Endothelial cell of umbilical vein (primary cell): ENCODE measurements at regions not wholly inside any gene's neighbourhood (a gene's known extent, or its start where the extent isn't known, plus 50 kb on each side); places are given as distances from the start of the nearest gene placed in this dataset.
A peak's percentile ranks its signal among the peaks of the same experiment; 100 is the strongest.

Experiments
- BruUV-seq: library from RNA; stranded (reverse); fragments of 400-500 nt; replicated peaks from 2 replicates; lab custom pipeline; 2021; lab: Mats Ljungman, UMichigan
- CTCF ChIA-PET: fragments of 300-600, 350-600 bp; sonication (Branson Sonifier 250); formaldehyde crosslinking; loops from one replicate; lab custom pipeline; 2021; ENCODE audit warnings: antibody characterized with exemption, inconsistent platforms; lab: Charles Lee
- POLR2A ChIA-PET: fragments of 300-600, 350-600 bp; sonication (Branson Sonifier 250); formaldehyde crosslinking; loops from one replicate; lab custom pipeline; 2021; ENCODE audit warnings: antibody characterized with exemption, inconsistent platforms; lab: Charles Lee
- DNase-seq: peaks from one replicate; pipeline ENCODE4 v3.0.0-alpha.2; 2011; ENCODE audit warnings: low read depth, low spot score
- FAIRE-seq: peaks from 2 replicates; lab custom pipeline; 2011; peaks lifted over from hg19 to GRCh38; lab: Jason Lieb, UNC
- H2AFZ ChIP-seq: 2 replicates; pipeline ENCODE4 v1.6.0; 2012; ENCODE audit warnings: low read depth, low read length, control low read depth, inconsistent platforms
- H3K27ac ChIP-seq: 2 replicates; pipeline ENCODE4 v1.5.1; 2011; ENCODE audit warnings: low read depth, mild to moderate bottlenecking, control low read depth, low read length, moderate library complexity; ENCODE audit not compliant: insufficient read depth
- H3K27me3 ChIP-seq, 2 experiments: 2 replicates each; pipeline versions ENCODE4 v1.6.0 to v1.6.1; 2011; ENCODE audit warnings: low read length in 2 of 2, mixed read lengths in 1 of 2; ENCODE audit not compliant: control insufficient read depth in 2 of 2, insufficient read depth in 2 of 2
- H3K36me3 ChIP-seq, 2 experiments: 2 replicates in 1 of 2; 3 replicates in 1 of 2; pipeline ENCODE4 v1.5.1; 2011; ENCODE audit warnings: low read length in 2 of 2, mild to moderate bottlenecking in 1 of 2, moderate library complexity in 1 of 2; ENCODE audit not compliant: control insufficient read depth in 2 of 2, insufficient read depth in 2 of 2; ENCODE audit errors: extremely low read depth in 1 of 2
- H3K4me1 ChIP-seq: 3 replicates; pipeline ENCODE4 v1.5.1; 2011; ENCODE audit warnings: mild to moderate bottlenecking, low read length; ENCODE audit not compliant: control insufficient read depth, insufficient read depth; ENCODE audit errors: extremely low read depth
- H3K4me2 ChIP-seq: 2 replicates; pipeline ENCODE4 v1.6.1; 2011; ENCODE audit warnings: low read length, control low read depth, mixed read lengths; ENCODE audit not compliant: insufficient read depth
- H3K4me3 ChIP-seq, 3 experiments: fragments of 200-600 bp in 1 of 3; sonication (generic), shearing (Covaris generic) in 1 of 3; replicated peaks in 1 of 3; 2 replicates each; pipeline ENCODE4 v1.5.1; 2011 to 2016; ENCODE audit warnings: control low read depth in 3 of 3, low read length in 3 of 3, mild to moderate bottlenecking in 2 of 3, inconsistent platforms in 1 of 3, low read depth in 1 of 3, moderate library complexity in 1 of 3; ENCODE audit not compliant: insufficient read depth in 1 of 3
- H3K79me2 ChIP-seq: 2 replicates; pipeline ENCODE4 v1.6.0; 2012; ENCODE audit warnings: low read length, inconsistent platforms; ENCODE audit not compliant: control insufficient read depth, insufficient read depth
- H3K9ac ChIP-seq: replicated peaks from 2 replicates; pipeline ENCODE3; 2011; ENCODE audit warnings: low read length, control low read depth; ENCODE audit not compliant: insufficient read depth; ENCODE audit errors: extremely low read depth
- H3K9me1 ChIP-seq: replicated peaks from 3 replicates; pipeline ENCODE4 v1.6.0; 2011; ENCODE audit warnings: mild to moderate bottlenecking, low read length; ENCODE audit not compliant: control insufficient read depth, insufficient read depth; ENCODE audit errors: extremely low read depth
- H3K9me3 ChIP-seq: replicated peaks from 2 replicates; pipeline ENCODE4 v1.5.1; 2012; ENCODE audit warnings: low read length, inconsistent platforms; ENCODE audit not compliant: control insufficient read depth, insufficient read depth
- H4K20me1 ChIP-seq: replicated peaks from 2 replicates; pipeline ENCODE3; 2011; ENCODE audit warnings: mild to moderate bottlenecking, low read length; ENCODE audit not compliant: control insufficient read depth, insufficient read depth; ENCODE audit errors: extremely low read depth
- FOS ChIP-seq: IDR thresholded peaks from 2 replicates; pipeline ENCODE4 v1.6.1; 2011; ENCODE audit warnings: mild to moderate bottlenecking, low read length, moderate library complexity, borderline replicate concordance; ENCODE audit not compliant: insufficient read depth
- GATA2 ChIP-seq: IDR thresholded peaks from 2 replicates; pipeline ENCODE4 v1.7.0; 2011; ENCODE audit warnings: low read depth, mild to moderate bottlenecking, moderate library complexity, mixed read lengths, low read length; ENCODE audit not compliant: insufficient read length, insufficient read depth
- POLR2A ChIP-seq: IDR thresholded peaks from 2 replicates; pipeline ENCODE4 v1.6.1; 2012; ENCODE audit warnings: low read depth, mild to moderate bottlenecking, control low read depth, low read length
- dilution Hi-C: fragments of 300-500 bp; cut with MboI; formaldehyde crosslinking; loops from one replicate; pipeline ENCODE4 v1.15.0; 2019; ENCODE audit warnings: low sequenced_read_pairs; ENCODE audit not compliant: extremely low pct_ligation_motif_present
- intact Hi-C: fragments of 100-400 bp; cut with micrococcal nuclease; formaldehyde crosslinking; loops from one replicate; pipeline ENCODE4 v1.10.0; 2022
- TF ChIP-seq, protein P1 (sequence below), 2 donors: IDR thresholded peaks; 1 replicate in 1 of 2; 2 replicates in 1 of 2; pipeline ENCODE4 v1.5.1; 2011; ENCODE audit warnings: low read length in 2 of 2, mild to moderate bottlenecking in 2 of 2, moderate library complexity in 2 of 2, control low read depth in 1 of 2, inconsistent platforms in 1 of 2, low read depth in 1 of 2; ENCODE audit not compliant: insufficient read depth in 1 of 2; ENCODE audit errors: extremely low read depth in 1 of 2

- Histone ChIP-seq H3K36me3 (no peaks in the 10 kb centered on the region), H3K9me1 (no peaks in the 10 kb centered on the region), H4K20me1 (no peaks in the 10 kb centered on the region), H3K79me2 (no peaks in the 10 kb centered on the region), H3K27me3 (no peaks in the 10 kb centered on the region), H3K4me1 (no peaks in the 10 kb centered on the region), H3K4me2 (no peak overlapping the region), H2AFZ (no peak overlapping the region), H3K9me3 (no peaks in the 10 kb centered on the region), H3K27ac (no peak overlapping the region), H3K4me3 (no peak overlapping the region), H3K9ac (no peak overlapping the region)
- no TSS peak for BruUV-seq
- ChIA-PET POLR2A (no interaction called here), CTCF (no interaction called here)
- dilution Hi-C loops = no loop called here
- DNase-seq = no peak
- no peak for FAIRE-seq
- intact Hi-C loops = no loop called here
- TF ChIP-seq POLR2A = no peak
- no peak for TF ChIP-seq GATA2
- TF ChIP-seq, protein P1, sequence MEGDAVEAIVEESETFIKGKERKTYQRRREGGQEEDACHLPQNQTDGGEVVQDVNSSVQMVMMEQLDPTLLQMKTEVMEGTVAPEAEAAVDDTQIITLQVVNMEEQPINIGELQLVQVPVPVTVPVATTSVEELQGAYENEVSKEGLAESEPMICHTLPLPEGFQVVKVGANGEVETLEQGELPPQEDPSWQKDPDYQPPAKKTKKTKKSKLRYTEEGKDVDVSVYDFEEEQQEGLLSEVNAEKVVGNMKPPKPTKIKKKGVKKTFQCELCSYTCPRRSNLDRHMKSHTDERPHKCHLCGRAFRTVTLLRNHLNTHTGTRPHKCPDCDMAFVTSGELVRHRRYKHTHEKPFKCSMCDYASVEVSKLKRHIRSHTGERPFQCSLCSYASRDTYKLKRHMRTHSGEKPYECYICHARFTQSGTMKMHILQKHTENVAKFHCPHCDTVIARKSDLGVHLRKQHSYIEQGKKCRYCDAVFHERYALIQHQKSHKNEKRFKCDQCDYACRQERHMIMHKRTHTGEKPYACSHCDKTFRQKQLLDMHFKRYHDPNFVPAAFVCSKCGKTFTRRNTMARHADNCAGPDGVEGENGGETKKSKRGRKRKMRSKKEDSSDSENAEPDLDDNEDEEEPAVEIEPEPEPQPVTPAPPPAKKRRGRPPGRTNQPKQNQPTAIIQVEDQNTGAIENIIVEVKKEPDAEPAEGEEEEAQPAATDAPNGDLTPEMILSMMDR (IDR thresholded peaks at IDR 0.05; ENCODE audit: extremely low read depth in 1 of 2, insufficient read depth in 1 of 2, low read depth in 1 of 2, low read length in 2 of 2) = no peak
These were observed 708.1 kb upstream of the ADGRL4 start for GRCh38 chr1:79714664-79715063.

DNA sequence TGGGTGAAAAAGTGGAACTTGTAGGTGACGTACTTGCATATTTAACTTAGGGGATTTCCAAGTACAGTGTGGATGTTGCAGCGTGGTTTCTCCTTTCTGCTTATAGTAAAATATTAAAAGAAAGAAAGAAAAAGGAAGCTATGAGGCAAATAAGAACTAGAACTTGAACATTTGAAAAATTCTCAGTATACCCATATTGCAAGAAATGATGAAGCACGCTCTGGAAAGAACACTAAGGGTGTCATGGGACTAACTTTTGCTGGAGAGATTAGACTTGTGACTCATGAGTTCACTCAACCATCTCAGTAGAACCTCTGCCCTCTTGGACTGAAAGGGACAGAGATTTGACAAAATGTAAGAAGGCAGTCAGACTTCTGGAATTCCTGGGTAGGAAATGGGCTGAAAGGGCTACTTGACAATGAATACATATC, 704.5 kb upstream of the ADGRL4 start:
- peak; percentile 20 for DNase-seq
- Histone ChIP-seq H3K27ac (no peak overlapping the region), H3K9ac (no peak overlapping the region), H3K4me2 (no peak overlapping the region), H3K36me3 (no peaks in the 10 kb centered on the region), H3K4me3 (no peak overlapping the region), H3K27me3 (no peaks in the 10 kb centered on the region), H3K9me3 (no peaks in the 10 kb centered on the region), H4K20me1 (no peaks in the 10 kb centered on the region), H2AFZ (no peak overlapping the region), H3K79me2 (no peaks in the 10 kb centered on the region), H3K4me1 (peaks cover 6% of the 10 kb centered on the region), H3K9me1 (no peaks in the 10 kb centered on the region)
- dilution Hi-C loops (no loop called here), intact Hi-C loops (no loop called here)
- ChIA-PET CTCF (no interaction called here), POLR2A (no interaction called here)
- no TSS peak for BruUV-seq
- TF ChIP-seq FOS = peak; percentile 31
- TF ChIP-seq, protein P1 (IDR thresholded peaks at IDR 0.05; ENCODE audit: extremely low read depth in 1 of 2, insufficient read depth in 1 of 2, low read depth in 1 of 2, low read length in 2 of 2) = no peak
- FAIRE-seq = no peak
